Peyer's patch (tissue), 4 donors: ENCODE measurements at regions not wholly inside any gene's neighbourhood (a gene's known extent, or its start where the extent isn't known, plus 50 kb on each side); places are given as distances from the start of the nearest gene placed in this dataset.

Experiments
- CTCF ChIP-seq, 6 experiments: fragments of 450-650 bp in 4 of 6; fragments of 200-600 bp in 2 of 6; sonication (generic) in 1 of 6; IDR thresholded peaks; one replicate each; pipeline ENCODE4 v1.5.1; 2017 to 2019; ENCODE audit warnings: antibody characterized with exemption in 6 of 6, mild to moderate bottlenecking in 3 of 6, moderate library complexity in 1 of 6
- POLR2A ChIP-seq, 2 donors: fragments of 450-650 bp; IDR thresholded peaks; one replicate each; pipeline ENCODE4 v1.5.1; 2017; ENCODE audit warnings: antibody characterized with exemption in 2 of 2, mild to moderate bottlenecking in 2 of 2, moderate library complexity in 2 of 2

- no peak for TF ChIP-seq POLR2A (IDR thresholded peaks at IDR 0.05)
- TF ChIP-seq CTCF (IDR thresholded peaks at IDR 0.05), result no peak
Measured at GRCh38 chr15:94740469-94740868, 509.1 kb downstream of the MCTP2 start.
